GM12875 (cell line): ENCODE measurements at regions not wholly inside any gene's neighbourhood (a gene's known extent, or its start where the extent isn't known, plus 50 kb on each side); places are given as distances from the start of the nearest gene placed in this dataset.

Experiments used
- H3K4me3 ChIP-seq: one replicate; pipeline ENCODE4 v1.5.1; 2011; ENCODE audit warnings: low read depth, low read length, control low read depth
- CTCF ChIP-seq: IDR thresholded peaks from 2 replicates; pipeline ENCODE4 v1.5.1; 2011; ENCODE audit warnings: low read depth, mild to moderate bottlenecking, control low read depth, inconsistent platforms, low read length, moderate library complexity, borderline replicate concordance; ENCODE audit not compliant: insufficient read depth

- no peak overlapping the region for H3K4me3 ChIP-seq
- TF ChIP-seq CTCF: no peak
Measured at GRCh38 chr6:111994791-111995190, 59.1 kb upstream of the CCN6 start.

GRCh38 chr6:111995404-111995803, 58.5 kb upstream of the CCN6 start:
- no peak overlapping the region for H3K4me3 ChIP-seq
- no peak for TF ChIP-seq CTCF

- H3K4me3 ChIP-seq: no peak overlapping the region
- TF ChIP-seq CTCF: no peak
Measured at GRCh38 chr6:111996144-111996865, 57.6 kb upstream of the CCN6 start.

GRCh38 chr6:111997078-111997852, 56.6 kb upstream of the CCN6 start:
- no peak overlapping the region for H3K4me3 ChIP-seq
- TF ChIP-seq CTCF: peak; percentile 82

GRCh38 chr6:111997853-111998208, 56.1 kb upstream of the CCN6 start:
- no peak overlapping the region for H3K4me3 ChIP-seq
- TF ChIP-seq CTCF: no peak

- no peak for TF ChIP-seq CTCF
- no peak overlapping the region for H3K4me3 ChIP-seq
Measured at GRCh38 chr6:112002307-112002706, 51.6 kb upstream of the CCN6 start.
